PC-9 (cell line): ENCODE measurements at regions not wholly inside any gene's neighbourhood (a gene's known extent, or its start where the extent isn't known, plus 50 kb on each side); places are given as distances from the start of the nearest gene placed in this dataset.

Experiments used
- BruUV-seq: library from RNA; stranded (reverse); fragments of 400-500 nt; replicated peaks from 2 replicates; lab custom pipeline; 2021; lab: Mats Ljungman, UMichigan
- CTCF ChIA-PET: fragments of 300-600 bp; sonication (Branson Sonifier 250); formaldehyde crosslinking; loops from one replicate; lab custom pipeline; 2022; ENCODE audit warnings: antibody characterized with exemption; lab: Charles Lee
- POLR2A ChIA-PET: fragments of 300-600 bp; sonication (Branson Sonifier 250); formaldehyde crosslinking; loops from one replicate; lab custom pipeline; 2022; ENCODE audit warnings: antibody characterized with exemption; ENCODE audit not compliant: unreplicated experiment; lab: Charles Lee
- DNase-seq, 2 experiments: peaks; one replicate each; pipeline versions ENCODE4 v3.0.0 to v3.0.0-alpha.2; 2015 to 2022; ENCODE audit warnings: mixed read lengths in 1 of 2
- H2AFZ ChIP-seq: fragments of 200-600 bp; sonication (generic); 2 replicates; pipeline ENCODE4 v1.8.1; 2017; ENCODE audit warnings: antibody characterized with exemption
- H3F3A ChIP-seq: fragments of 200-600 bp; sonication (generic); 2 replicates; pipeline ENCODE4 v1.8.1; 2017; ENCODE audit warnings: antibody characterized with exemption, mild to moderate bottlenecking, low read depth; ENCODE audit not compliant: insufficient read depth
- H3K27ac ChIP-seq: fragments of 200-600 bp; sonication (generic); 2 replicates; pipeline ENCODE4 v1.6.1; 2016; ENCODE audit warnings: mixed run types
- H3K27me3 ChIP-seq: fragments of 200-600 bp; sonication (generic); 2 replicates; pipeline ENCODE4 v1.6.1; 2016; ENCODE audit warnings: low read depth, mixed run types; ENCODE audit not compliant: insufficient read depth
- H3K36me3 ChIP-seq: fragments of 200-600 bp; sonication (generic); 2 replicates; pipeline ENCODE4 v1.6.1; 2016; ENCODE audit warnings: low read depth, mixed run types
- H3K4me1 ChIP-seq: fragments of 200-600 bp; sonication (generic); replicated peaks from 2 replicates; pipeline ENCODE4 v1.6.1; 2016; ENCODE audit warnings: mixed run types; ENCODE audit not compliant: insufficient read depth
- H3K4me2 ChIP-seq: fragments of 200-600 bp; sonication (generic); 2 replicates; pipeline ENCODE4 v1.6.1; 2017; ENCODE audit warnings: mixed run types
- H3K4me3 ChIP-seq: fragments of 200-600 bp; sonication (generic); 2 replicates; pipeline ENCODE4 v1.6.1; 2016; ENCODE audit warnings: mixed run types
- H3K79me2 ChIP-seq: fragments of 200-600 bp; sonication (generic); 2 replicates; pipeline ENCODE4 v1.6.1; 2017; ENCODE audit warnings: low read depth, mixed run types
- H3K9me2 ChIP-seq: fragments of 200-600 bp; sonication (generic); 2 replicates; pipeline ENCODE4 v1.8.1; 2017; ENCODE audit warnings: mild to moderate bottlenecking; ENCODE audit not compliant: insufficient read depth
- H3K9me3 ChIP-seq: fragments of 200-600 bp; sonication (generic); 2 replicates; pipeline ENCODE4 v1.8.1; 2016; ENCODE audit warnings: low read depth; ENCODE audit not compliant: insufficient read depth
- H4K20me1 ChIP-seq: fragments of 200-600 bp; sonication (generic); 2 replicates; pipeline ENCODE4 v1.8.1; 2017; ENCODE audit not compliant: insufficient read depth
- CTCF ChIP-seq: fragments of 200-600 bp; sonication (generic); conservative IDR thresholded peaks from 2 replicates; pipeline ENCODE4 v1.6.1; 2017; ENCODE audit warnings: mixed run types, antibody characterized with exemption, mild to moderate bottlenecking, moderate library complexity
- EZH2 ChIP-seq: fragments of 200-600 bp; sonication (generic); IDR thresholded peaks from 2 replicates; pipeline ENCODE4 v1.8.0; 2017; ENCODE audit warnings: antibody characterized with exemption, low read depth
- intact Hi-C: fragments of 100-400 bp; cut with micrococcal nuclease; formaldehyde crosslinking; loops from one replicate; pipeline ENCODE4 v1.10.0; 2022; ENCODE audit not compliant: unreplicated experiment

GRCh38 chr3:82715091-82715856 is 953.8 kb upstream of the GBE1 start:
- no peaks in the 10 kb centered on the region for H4K20me1 ChIP-seq
- H3K36me3 ChIP-seq = no peaks in the 10 kb centered on the region
- no peak for DNase-seq
- no peak overlapping the region for H3K27ac ChIP-seq
- no peaks in the 10 kb centered on the region for H3F3A ChIP-seq
- H3K79me2 ChIP-seq = no peaks in the 10 kb centered on the region
- no peak overlapping the region for H3K4me3 ChIP-seq
- H3K27me3 ChIP-seq = no peaks in the 10 kb centered on the region
- ChIA-PET CTCF (no interaction called here), POLR2A (no interaction called here)
- no TSS peak for BruUV-seq
- intact Hi-C loops = no loop called here
- H3K9me2 ChIP-seq = no peaks in the 10 kb centered on the region
- no peak overlapping the region for H2AFZ ChIP-seq
- TF ChIP-seq EZH2 (no peak), CTCF (no peak)
- no peaks in the 10 kb centered on the region for H3K9me3 ChIP-seq
- H3K4me2 ChIP-seq = no peak overlapping the region
- no peaks in the 10 kb centered on the region for H3K4me1 ChIP-seq

- Histone ChIP-seq H3K4me1 (no peaks in the 10 kb centered on the region), H3K9me3 (no peaks in the 10 kb centered on the region), H3K27me3 (no peaks in the 10 kb centered on the region), H3K36me3 (no peaks in the 10 kb centered on the region), H2AFZ (no peak overlapping the region), H3K4me2 (no peak overlapping the region), H3K4me3 (no peak overlapping the region), H3K79me2 (no peaks in the 10 kb centered on the region), H3F3A (no peaks in the 10 kb centered on the region), H4K20me1 (no peaks in the 10 kb centered on the region), H3K9me2 (no peaks in the 10 kb centered on the region), H3K27ac (no peak overlapping the region)
- BruUV-seq = no TSS peak
- peak in 1 of 2 experiments; percentile 7 for DNase-seq
- POLR2A ChIA-PET = no interaction called here
- CTCF ChIA-PET = no interaction called here
- intact Hi-C loops = no loop called here
- TF ChIP-seq EZH2 (no peak), CTCF (no peak)
Measured at GRCh38 chr3:82707035-82707434, 945.6 kb upstream of the GBE1 start.

- intact Hi-C loops = no loop called here
- Histone ChIP-seq H3K4me1 (no peaks in the 10 kb centered on the region), H3K79me2 (no peaks in the 10 kb centered on the region), H3K27me3 (no peaks in the 10 kb centered on the region), H3K27ac (no peak overlapping the region), H3K4me2 (no peak overlapping the region), H3K4me3 (no peak overlapping the region), H2AFZ (no peak overlapping the region), H4K20me1 (no peaks in the 10 kb centered on the region), H3F3A (no peaks in the 10 kb centered on the region), H3K9me2 (no peaks in the 10 kb centered on the region), H3K36me3 (no peaks in the 10 kb centered on the region), H3K9me3 (no peaks in the 10 kb centered on the region)
- no peak for DNase-seq
- TF ChIP-seq CTCF (no peak), EZH2 (no peak)
- BruUV-seq = no TSS peak
- CTCF ChIA-PET = no interaction called here
- POLR2A ChIA-PET = no interaction called here
Measured at GRCh38 chr3:82685761-82686160, 924.3 kb upstream of the GBE1 start.
